GM18868 (cell line): ENCODE measurements at regions not wholly inside any gene's neighbourhood (a gene's known extent, or its start where the extent isn't known, plus 50 kb on each side); places are given as distances from the start of the nearest gene placed in this dataset.
A peak's percentile ranks its signal among the peaks of the same experiment; 100 is the strongest.

ENCODE experiments used
- ATAC-seq: cut with Tn5 transposase; IDR thresholded peaks from one replicate; pipeline ENCODE4 v1.9.1; 2021; ENCODE audit warnings: mild to moderate bottlenecking, moderate library complexity; ENCODE audit not compliant: unreplicated experiment

GRCh38 chr16:76157629-76158028, 119.6 kb upstream of the CNTNAP4 start:
- ATAC-seq: no peak

- ATAC-seq: no peak
Observed at GRCh38 chr16:76162046-76162445, 115.2 kb upstream of the CNTNAP4 start.

GRCh38 chr16:76164970-76165558, 112.1 kb upstream of the CNTNAP4 start:
- peak; percentile 89 for ATAC-seq

- ATAC-seq: peak; percentile 20
Observed at GRCh38 chr16:76175718-76176117, 101.5 kb upstream of the CNTNAP4 start.

- ATAC-seq: peak; percentile 100
Observed at GRCh38 chr16:76176153-76176552, 101.0 kb upstream of the CNTNAP4 start.

- ATAC-seq: no peak
Observed at GRCh38 chr16:76176616-76177015, 100.6 kb upstream of the CNTNAP4 start.

GRCh38 chr16:76182041-76182635, 95.1 kb upstream of the CNTNAP4 start:
- no peak for ATAC-seq

GRCh38 chr16:76183647-76184046, 93.6 kb upstream of the CNTNAP4 start:
- no peak for ATAC-seq

- no peak for ATAC-seq
Observed at GRCh38 chr16:76190057-76190456, 87.1 kb upstream of the CNTNAP4 start.

- no peak for ATAC-seq
Observed at GRCh38 chr16:76190480-76190879, 86.7 kb upstream of the CNTNAP4 start.

GRCh38 chr16:76193906-76194615, 83.1 kb upstream of the CNTNAP4 start:
- no peak for ATAC-seq

GRCh38 chr16:76194616-76195015, 82.6 kb upstream of the CNTNAP4 start:
- no peak for ATAC-seq

GRCh38 chr16:76195056-76195455, 82.1 kb upstream of the CNTNAP4 start:
- no peak for ATAC-seq

GRCh38 chr16:76195648-76196047, 81.6 kb upstream of the CNTNAP4 start:
- no peak for ATAC-seq

- ATAC-seq: no peak
Observed at GRCh38 chr16:76197900-76198299, 79.3 kb upstream of the CNTNAP4 start.

GRCh38 chr16:76199681-76200220, 77.5 kb upstream of the CNTNAP4 start:
- no peak for ATAC-seq

- ATAC-seq: no peak
Observed at GRCh38 chr16:76201385-76201784, 75.8 kb upstream of the CNTNAP4 start.

- no peak for ATAC-seq
Observed at GRCh38 chr16:76204249-76204648, 73.0 kb upstream of the CNTNAP4 start.

- no peak for ATAC-seq
Observed at GRCh38 chr16:76207270-76207669, 69.9 kb upstream of the CNTNAP4 start.

- ATAC-seq: no peak
Observed at GRCh38 chr16:76210157-76210556, 67.0 kb upstream of the CNTNAP4 start.

GRCh38 chr16:76213860-76214259, 63.3 kb upstream of the CNTNAP4 start:
- ATAC-seq: no peak

- no peak for ATAC-seq
Observed at GRCh38 chr16:76214856-76215255, 62.3 kb upstream of the CNTNAP4 start.
